GM12878 (cell line): ENCODE measurements at regions not wholly inside any gene's neighbourhood (a gene's known extent, or its start where the extent isn't known, plus 50 kb on each side); places are given as distances from the start of the nearest gene placed in this dataset.

Source experiments
- ATAC-seq: fragments of 200-7000 bp; cut with Tn5 transposase; 3 replicates; pipeline ENCODE4 v1.9.1; 2020; ENCODE audit warnings: mild to moderate bottlenecking, moderate library complexity
- BruUV-seq: library from RNA; stranded (reverse); fragments of 400-500 nt; replicated peaks from 2 replicates; lab custom pipeline; 2021; lab: Mats Ljungman, UMichigan
- CTCF ChIA-PET: fragments of 300-600 bp; sonication (Branson Sonifier 250); formaldehyde crosslinking; extraction: SDS; loops from one replicate; lab custom pipeline; 2021; ENCODE audit warnings: inconsistent platforms; lab: Yijun Ruan, JAX
- POLR2A ChIA-PET: fragments of 350-600 bp; formaldehyde crosslinking; extraction: SDS; loops from one replicate; lab custom pipeline; 2021; ENCODE audit warnings: inconsistent platforms; lab: Charles Lee
- RAD21 ChIA-PET: fragments of 300-600 bp; sonication (Branson Sonifier 250); formaldehyde crosslinking; loops from one replicate; lab custom pipeline; 2023; ENCODE audit warnings: antibody characterized with exemption; ENCODE audit not compliant: unreplicated experiment; lab: Charles Lee
- SMC1A ChIA-PET: fragments of 300-600 bp; sonication (Branson Sonifier 250); formaldehyde crosslinking; loops from one replicate; lab custom pipeline; 2023; ENCODE audit not compliant: unreplicated experiment, uncharacterized antibody; lab: Charles Lee
- DNase-seq: peaks from one replicate; pipeline ENCODE4 v3.0.0-alpha.2; 2011; ENCODE audit warnings: low read depth, low spot score
- FAIRE-seq: peaks from 3 replicates; lab custom pipeline; 2011; peaks lifted over from hg19 to GRCh38; lab: Jason Lieb, UNC
- H2AFZ ChIP-seq: 2 replicates; pipeline ENCODE4 v1.6.0; 2011; ENCODE audit warnings: low read depth, low read length, control low read depth; ENCODE audit not compliant: control insufficient read depth
- H3K27ac ChIP-seq: 2 replicates; pipeline ENCODE4 v1.5.1; 2011; ENCODE audit warnings: control low read depth; ENCODE audit not compliant: control insufficient read depth, insufficient read depth
- H3K27me3 ChIP-seq, 2 experiments: replicated peaks in 1 of 2; 2 replicates each; pipeline versions ENCODE4 v1.6.0 to v1.6.1; 2011; ENCODE audit warnings: low read length in 1 of 2; ENCODE audit not compliant: control insufficient read depth in 2 of 2, insufficient read depth in 2 of 2
- H3K36me3 ChIP-seq, 2 experiments: 2 replicates each; pipeline ENCODE4 v1.5.1; 2011; ENCODE audit warnings: low read length in 1 of 2; ENCODE audit not compliant: control insufficient read depth in 2 of 2, insufficient read depth in 2 of 2
- H3K4me1 ChIP-seq: 2 replicates; pipeline ENCODE4 v1.6.1; 2011; ENCODE audit warnings: mild to moderate bottlenecking, low read length, moderate library complexity, mixed read lengths; ENCODE audit not compliant: control insufficient read depth, insufficient read depth
- H3K4me2 ChIP-seq: 2 replicates; pipeline ENCODE4 v1.6.0; 2011; ENCODE audit warnings: control low read depth; ENCODE audit not compliant: control insufficient read depth, insufficient read depth
- H3K4me3 ChIP-seq: fragments of 200-600 bp; sonication (generic); 2 replicates; pipeline ENCODE4 v1.5.1; 2016
- H3K79me2 ChIP-seq: 2 replicates; pipeline ENCODE4 v1.6.0; 2011; ENCODE audit warnings: low read length; ENCODE audit not compliant: control insufficient read depth, insufficient read depth
- H3K9ac ChIP-seq: 2 replicates; pipeline ENCODE4 v1.8.0; 2011; ENCODE audit warnings: low read length, control low read depth, mixed read lengths; ENCODE audit not compliant: control insufficient read depth, insufficient read depth
- H3K9me3 ChIP-seq: replicated peaks from 3 replicates; pipeline ENCODE4 v1.5.1; 2011; ENCODE audit warnings: mild to moderate bottlenecking, low read length; ENCODE audit not compliant: control insufficient read depth, insufficient read depth
- H4K20me1 ChIP-seq: 2 replicates; pipeline ENCODE4 v1.6.0; 2011; ENCODE audit not compliant: control insufficient read depth, insufficient read depth
- BCL11A ChIP-seq: IDR thresholded peaks from 2 replicates; pipeline ENCODE4 v1.6.1; 2011; ENCODE audit warnings: low read depth, low read length
- BHLHE40 ChIP-seq, 2 experiments: fragments of 450-650 bp in 1 of 2; IDR thresholded peaks; 2 replicates each; pipeline ENCODE4 v1.6.1; 2011 to 2017; ENCODE audit warnings: low read depth in 2 of 2, borderline replicate concordance in 1 of 2, improper control_type of control experiment in 1 of 2, low read length in 1 of 2, mild to moderate bottlenecking in 1 of 2
- CEBPB ChIP-seq, 2 experiments: fragments of 150-350 bp in 1 of 2; IDR thresholded peaks; 2 replicates each; pipeline ENCODE4 v1.6.1; 2012 to 2014; ENCODE audit warnings: low read depth in 2 of 2, low read length in 2 of 2, borderline replicate concordance in 1 of 2, inconsistent platforms in 1 of 2
- FOXK2 ChIP-seq: fragments of 450-650 bp; IDR thresholded peaks from 2 replicates; pipeline ENCODE4 v1.6.1; 2017; ENCODE audit warnings: mild to moderate bottlenecking, moderate library complexity
- HSF1 ChIP-seq: fragments of 150-350 bp; IDR thresholded peaks from 2 replicates; pipeline ENCODE4 v1.6.1; 2014; ENCODE audit warnings: mild to moderate bottlenecking, low read depth, low read length
- TARDBP ChIP-seq: IDR thresholded peaks from 2 replicates; pipeline ENCODE4 v1.6.1; 2016; ENCODE audit warnings: borderline replicate concordance
- USF1 ChIP-seq: IDR thresholded peaks from 2 replicates; pipeline ENCODE4 v1.6.1; 2011; ENCODE audit warnings: borderline replicate concordance, low read depth, mild to moderate bottlenecking, moderate library complexity, mixed read lengths, low read length; ENCODE audit not compliant: insufficient read depth; ENCODE audit errors: extremely low read length
- ZBED1 ChIP-seq: IDR thresholded peaks from 2 replicates; pipeline ENCODE4 v1.6.1; 2016; ENCODE audit warnings: borderline replicate concordance
- ZBTB4 ChIP-seq: fragments of 450-650 bp; formaldehyde crosslinking; IDR thresholded peaks from 2 replicates; pipeline ENCODE4 v1.4.0; 2022; ENCODE audit warnings: mild to moderate bottlenecking, moderate library complexity
- ZNF24 ChIP-seq: fragments of 450-650 bp; IDR thresholded peaks from 2 replicates; pipeline ENCODE4 v1.6.1; 2017; ENCODE audit warnings: antibody characterized with exemption, mild to moderate bottlenecking
- WGBS: methylation state at CpG from one replicate; pipeline ENCODE4 v1.1.6; 2016; ENCODE audit warnings: low lambda C conversion rate; ENCODE audit not compliant: insufficient replicate concordance, insufficient coverage; ENCODE audit errors: missing lambda C conversion rate; 5-methylcytosine and 5-hydroxymethylcytosine counted together
- in situ Hi-C: fragments of 300-500 bp; cut with MboI; formaldehyde crosslinking; loops from 9 replicates; pipeline ENCODE4 v1.14.3; 2018; ENCODE audit warnings: mixed read lengths
- intact Hi-C: fragments of 100-400 bp; cut with micrococcal nuclease; formaldehyde crosslinking; loops from one replicate; pipeline ENCODE4 v1.14.2; 2022; ENCODE audit not compliant: unreplicated experiment
- TF ChIP-seq, protein P1 (sequence below): IDR thresholded peaks from 2 replicates; pipeline ENCODE4 v1.6.1; 2012; ENCODE audit warnings: low read depth, low read length, improper control_type of control experiment
- TF ChIP-seq, protein P2 (sequence below): IDR thresholded peaks from 2 replicates; pipeline ENCODE4 v1.6.1; 2012; ENCODE audit warnings: low read depth, low read length, improper control_type of control experiment
- TF ChIP-seq, protein P3 (sequence below): IDR thresholded peaks from 2 replicates; pipeline ENCODE4 v1.6.1; 2011; ENCODE audit warnings: low read depth, mild to moderate bottlenecking, low read length, moderate library complexity, borderline replicate concordance; ENCODE audit errors: extremely low read depth
- TF ChIP-seq, protein P4 (sequence below): fragments of 450-650 bp; IDR thresholded peaks from 2 replicates; pipeline ENCODE4 v1.6.1; 2016; ENCODE audit warnings: mild to moderate bottlenecking

DNA sequence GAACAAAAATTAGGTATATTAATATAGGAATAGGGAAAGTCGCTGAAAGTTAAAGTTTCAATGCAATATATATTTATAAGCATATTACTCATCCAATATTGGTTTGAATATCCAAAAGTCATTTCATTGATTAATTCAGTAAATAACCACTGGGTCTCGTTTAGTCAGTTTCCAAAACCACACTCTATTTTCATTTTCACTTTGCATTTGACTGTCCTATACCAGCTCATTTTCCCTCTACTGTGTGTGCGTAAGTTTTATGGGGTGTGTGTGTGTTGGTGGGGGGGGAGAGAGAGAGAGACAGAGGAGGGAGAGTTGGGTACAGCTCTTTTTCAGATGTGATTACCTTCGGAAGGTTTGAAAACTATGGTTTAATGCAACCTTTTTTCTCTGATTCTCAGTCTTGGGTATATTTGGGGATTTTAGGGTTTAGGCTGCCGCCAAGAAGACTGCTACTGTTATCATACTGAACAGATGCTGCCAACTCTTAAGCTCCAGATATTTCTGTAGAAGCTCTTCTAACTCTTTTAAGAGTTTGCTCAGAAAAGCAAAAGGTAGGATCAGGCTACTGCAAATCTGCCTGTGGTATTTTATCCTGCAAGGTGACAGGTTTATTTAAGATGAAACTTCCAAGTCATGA, 1427.4 kb downstream of the PCDH7 start:
- intact Hi-C loops (no loop called here), in situ Hi-C loops (no loop called here)
- Histone ChIP-seq H3K36me3 (no peaks in the 10 kb centered on the region), H2AFZ (no peak overlapping the region), H3K79me2 (no peaks in the 10 kb centered on the region), H3K27ac (no peak overlapping the region), H3K9me3 (no peaks in the 10 kb centered on the region), H3K4me3 (no peak overlapping the region), H3K27me3 (no peaks in the 10 kb centered on the region), H3K9ac (no peak overlapping the region), H3K4me1 (no peaks in the 10 kb centered on the region), H4K20me1 (no peaks in the 10 kb centered on the region), H3K4me2 (peak overlapping the region; percentile 42; the same call in 1 of the 2 replicates)
- no peak for FAIRE-seq
- POLR2A ChIA-PET = no interaction called here
- DNase-seq = no peak
- CTCF ChIA-PET = no interaction called here
- WGBS = 18% methylated on average over 5 of the region's 5 CpGs
- peak; percentile 96 for ATAC-seq
- BruUV-seq = no TSS peak
- SMC1A ChIA-PET = interaction anchor here (0.6 to 1.7 kb wide), 6 partner anchors 15 to 39 kb away, joined by 3 to 4 read pairs (median 4); no protein-coding TSS in a partner anchor
- RAD21 ChIA-PET = no interaction called here
- TF ChIP-seq BCL11A (peak; percentile 21; the same call in 1 of the 2 replicates), ZBED1 (no peak), ZBTB4 (CRISPR knock-in tag) (no peak), FOXK2 (no peak), HSF1 (no peak), CEBPB (IDR thresholded peaks at IDR 0.05; ENCODE audit: borderline replicate concordance in 1 of 2, low read depth in 2 of 2, low read length in 2 of 2) (no peak), BHLHE40 (IDR thresholded peaks at IDR 0.05; ENCODE audit: borderline replicate concordance in 1 of 2, low read depth in 2 of 2, low read length in 1 of 2) (peak in 1 of 2 experiments; percentile 66; a peak in 2 of 4 replicates), ZNF24 (no peak), USF1 (no peak), TARDBP (no peak)
- TF ChIP-seq, protein P1, sequence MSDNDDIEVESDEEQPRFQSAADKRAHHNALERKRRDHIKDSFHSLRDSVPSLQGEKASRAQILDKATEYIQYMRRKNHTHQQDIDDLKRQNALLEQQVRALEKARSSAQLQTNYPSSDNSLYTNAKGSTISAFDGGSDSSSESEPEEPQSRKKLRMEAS = no peak
- TF ChIP-seq, protein P2, sequence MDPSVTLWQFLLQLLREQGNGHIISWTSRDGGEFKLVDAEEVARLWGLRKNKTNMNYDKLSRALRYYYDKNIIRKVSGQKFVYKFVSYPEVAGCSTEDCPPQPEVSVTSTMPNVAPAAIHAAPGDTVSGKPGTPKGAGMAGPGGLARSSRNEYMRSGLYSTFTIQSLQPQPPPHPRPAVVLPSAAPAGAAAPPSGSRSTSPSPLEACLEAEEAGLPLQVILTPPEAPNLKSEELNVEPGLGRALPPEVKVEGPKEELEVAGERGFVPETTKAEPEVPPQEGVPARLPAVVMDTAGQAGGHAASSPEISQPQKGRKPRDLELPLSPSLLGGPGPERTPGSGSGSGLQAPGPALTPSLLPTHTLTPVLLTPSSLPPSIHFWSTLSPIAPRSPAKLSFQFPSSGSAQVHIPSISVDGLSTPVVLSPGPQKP = no peak
- TF ChIP-seq, protein P3, sequence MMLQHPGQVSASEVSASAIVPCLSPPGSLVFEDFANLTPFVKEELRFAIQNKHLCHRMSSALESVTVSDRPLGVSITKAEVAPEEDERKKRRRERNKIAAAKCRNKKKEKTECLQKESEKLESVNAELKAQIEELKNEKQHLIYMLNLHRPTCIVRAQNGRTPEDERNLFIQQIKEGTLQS = no peak
- TF ChIP-seq, protein P4, sequence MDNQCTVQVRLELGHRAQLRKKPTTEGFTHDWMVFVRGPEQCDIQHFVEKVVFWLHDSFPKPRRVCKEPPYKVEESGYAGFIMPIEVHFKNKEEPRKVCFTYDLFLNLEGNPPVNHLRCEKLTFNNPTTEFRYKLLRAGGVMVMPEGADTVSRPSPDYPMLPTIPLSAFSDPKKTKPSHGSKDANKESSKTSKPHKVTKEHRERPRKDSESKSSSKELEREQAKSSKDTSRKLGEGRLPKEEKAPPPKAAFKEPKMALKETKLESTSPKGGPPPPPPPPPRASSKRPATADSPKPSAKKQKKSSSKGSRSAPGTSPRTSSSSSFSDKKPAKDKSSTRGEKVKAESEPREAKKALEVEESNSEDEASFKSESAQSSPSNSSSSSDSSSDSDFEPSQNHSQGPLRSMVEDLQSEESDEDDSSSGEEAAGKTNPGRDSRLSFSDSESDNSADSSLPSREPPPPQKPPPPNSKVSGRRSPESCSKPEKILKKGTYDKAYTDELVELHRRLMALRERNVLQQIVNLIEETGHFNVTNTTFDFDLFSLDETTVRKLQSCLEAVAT = no peak
